ENCODE measurements at regions not wholly inside any gene's neighbourhood (a gene's known extent, or its start where the extent isn't known, plus 50 kb on each side); places are given as distances from the start of the nearest gene placed in this dataset.

DNA sequence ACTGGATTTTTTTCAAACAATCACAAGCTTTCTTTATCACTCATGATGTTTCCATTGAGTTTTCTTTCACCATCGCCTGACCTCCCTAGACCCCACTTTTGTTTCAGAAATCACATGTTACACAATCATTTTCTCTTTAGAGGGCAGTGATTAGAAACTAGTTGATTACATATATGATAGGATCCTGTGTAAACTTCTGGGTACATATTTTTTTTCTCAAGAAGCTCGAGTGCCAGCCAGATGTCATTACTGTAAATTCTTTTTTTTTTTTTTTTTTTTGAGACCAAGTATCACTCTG, 62.4 kb upstream of the PSMA6 start:
- TF ChIP-seq, protein P1, sequence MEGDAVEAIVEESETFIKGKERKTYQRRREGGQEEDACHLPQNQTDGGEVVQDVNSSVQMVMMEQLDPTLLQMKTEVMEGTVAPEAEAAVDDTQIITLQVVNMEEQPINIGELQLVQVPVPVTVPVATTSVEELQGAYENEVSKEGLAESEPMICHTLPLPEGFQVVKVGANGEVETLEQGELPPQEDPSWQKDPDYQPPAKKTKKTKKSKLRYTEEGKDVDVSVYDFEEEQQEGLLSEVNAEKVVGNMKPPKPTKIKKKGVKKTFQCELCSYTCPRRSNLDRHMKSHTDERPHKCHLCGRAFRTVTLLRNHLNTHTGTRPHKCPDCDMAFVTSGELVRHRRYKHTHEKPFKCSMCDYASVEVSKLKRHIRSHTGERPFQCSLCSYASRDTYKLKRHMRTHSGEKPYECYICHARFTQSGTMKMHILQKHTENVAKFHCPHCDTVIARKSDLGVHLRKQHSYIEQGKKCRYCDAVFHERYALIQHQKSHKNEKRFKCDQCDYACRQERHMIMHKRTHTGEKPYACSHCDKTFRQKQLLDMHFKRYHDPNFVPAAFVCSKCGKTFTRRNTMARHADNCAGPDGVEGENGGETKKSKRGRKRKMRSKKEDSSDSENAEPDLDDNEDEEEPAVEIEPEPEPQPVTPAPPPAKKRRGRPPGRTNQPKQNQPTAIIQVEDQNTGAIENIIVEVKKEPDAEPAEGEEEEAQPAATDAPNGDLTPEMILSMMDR (conservative IDR thresholded peaks at IDR 0.05; ENCODE audit: low read depth): no peak
- H3K27ac ChIP-seq: no peak overlapping the region
- ChIA-PET CTCF (interaction anchor here (0.5 to 1.4 kb wide), 11 partner anchors 10 to 187 kb away, joined by 3 to 6 read pairs (median 4); no protein-coding TSS in a partner anchor), POLR2A (ENCODE audit: low non-redundant PET) (interaction anchor here (0.6 kb wide), 1 partner anchor 21 kb away, joined by 3 read pairs; no protein-coding TSS in a partner anchor)
- no peak for DNase-seq (ENCODE audit: low spot score)

DNA sequence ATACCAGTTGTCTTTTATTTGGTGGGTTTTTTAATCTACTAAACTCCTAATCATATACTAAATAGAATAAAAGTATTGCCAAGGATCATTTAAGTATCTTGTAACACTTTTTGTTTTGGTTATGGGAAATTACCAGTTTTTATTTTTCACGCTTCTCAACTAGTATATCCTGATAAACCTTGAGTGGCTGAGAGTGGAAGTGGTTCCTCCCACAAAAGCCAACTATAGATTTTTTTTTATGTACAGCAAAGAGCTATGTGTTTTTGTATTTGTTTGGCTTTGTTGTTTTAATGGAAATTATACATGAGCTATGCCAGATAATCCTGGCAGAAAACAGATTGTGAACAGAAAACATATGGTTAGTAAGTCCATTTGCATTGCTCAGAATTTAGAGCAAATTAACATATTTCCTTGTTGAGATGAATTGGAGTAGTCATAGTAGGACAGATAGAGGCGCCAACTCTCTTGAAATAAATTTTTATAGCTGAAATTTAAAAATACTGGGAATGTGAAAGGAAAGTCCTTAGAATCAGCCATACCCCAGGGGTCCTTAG, 60.9 kb upstream of the PSMA6 start:
- POLR2A ChIA-PET (ENCODE audit: low non-redundant PET): no interaction called here
- H3K27ac ChIP-seq: no peak overlapping the region
- CTCF ChIA-PET: interaction anchor here (0.5 kb wide), 1 partner anchor 9 kb away, joined by 3 read pairs; no protein-coding TSS in a partner anchor
- no peak for DNase-seq (ENCODE audit: low spot score)
- TF ChIP-seq, protein P1 (conservative IDR thresholded peaks at IDR 0.05; ENCODE audit: low read depth): no peak

DNA sequence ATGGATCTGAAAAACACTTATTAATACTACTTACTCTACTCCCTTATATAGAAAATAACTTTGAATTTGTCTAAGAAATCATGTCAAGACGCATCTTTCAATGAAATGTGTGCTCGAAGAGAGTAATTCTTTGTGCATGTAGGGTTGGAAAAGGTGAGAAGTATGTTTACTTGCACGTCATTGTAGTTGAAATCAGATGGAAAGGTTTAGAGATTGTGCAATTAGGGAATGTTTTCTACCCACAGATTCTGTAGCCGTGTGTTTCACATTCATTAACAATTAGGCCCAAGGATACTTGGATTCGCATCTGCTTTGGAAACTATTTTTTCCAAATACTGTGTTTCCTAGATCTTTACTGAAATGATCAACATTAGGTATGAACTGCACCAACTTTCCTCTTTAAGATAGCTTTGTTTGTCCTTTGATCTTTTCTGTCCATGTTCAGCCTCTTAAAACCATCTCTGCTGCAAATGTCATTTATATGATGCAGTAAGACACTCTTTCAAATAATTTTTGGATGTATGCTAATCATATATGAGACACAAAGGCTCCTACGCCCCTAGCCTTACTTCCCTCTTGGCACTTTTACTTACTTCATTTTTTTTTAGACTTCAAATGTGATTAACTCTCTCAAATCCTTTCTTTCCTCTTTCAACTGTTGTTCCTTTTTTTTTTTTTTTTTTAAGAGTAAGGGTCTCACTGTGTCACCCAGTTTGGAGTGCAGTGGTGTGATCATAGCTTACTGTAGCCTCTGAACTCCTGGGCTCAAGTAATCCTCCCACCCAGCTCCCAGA, 58.0 kb upstream of the PSMA6 start:
- no peak overlapping the region for H3K27ac ChIP-seq
- DNase-seq (ENCODE audit: low spot score): no peak
- ChIA-PET CTCF (no interaction called here), POLR2A (ENCODE audit: low non-redundant PET) (no interaction called here)
- TF ChIP-seq, protein P1 (conservative IDR thresholded peaks at IDR 0.05; ENCODE audit: low read depth): no peak

DNA sequence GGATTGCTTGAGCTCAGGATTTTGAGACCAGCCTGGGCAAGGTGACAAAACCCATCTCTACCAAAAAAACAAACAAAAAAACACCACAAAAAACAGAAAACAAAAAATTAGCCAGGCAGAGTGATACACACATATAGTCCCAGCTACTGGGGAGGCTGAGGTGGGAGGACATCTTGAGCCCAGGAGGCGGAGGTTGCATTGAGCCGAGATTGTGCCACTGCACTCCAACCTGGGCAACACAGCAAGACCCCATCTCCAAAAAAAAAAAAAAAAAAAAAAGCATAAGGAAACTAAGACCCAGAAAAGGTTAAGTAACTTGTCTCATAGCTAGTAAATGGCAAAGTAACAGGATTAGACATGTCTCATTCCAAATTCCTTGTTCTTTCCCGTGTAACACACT, 56.3 kb upstream of the PSMA6 start:
- TF ChIP-seq, protein P1 (conservative IDR thresholded peaks at IDR 0.05; ENCODE audit: low read depth): no peak
- POLR2A ChIA-PET (ENCODE audit: low non-redundant PET): no interaction called here
- no peak for DNase-seq (ENCODE audit: low spot score)
- no peak overlapping the region for H3K27ac ChIP-seq
- CTCF ChIA-PET: no interaction called here

DNA sequence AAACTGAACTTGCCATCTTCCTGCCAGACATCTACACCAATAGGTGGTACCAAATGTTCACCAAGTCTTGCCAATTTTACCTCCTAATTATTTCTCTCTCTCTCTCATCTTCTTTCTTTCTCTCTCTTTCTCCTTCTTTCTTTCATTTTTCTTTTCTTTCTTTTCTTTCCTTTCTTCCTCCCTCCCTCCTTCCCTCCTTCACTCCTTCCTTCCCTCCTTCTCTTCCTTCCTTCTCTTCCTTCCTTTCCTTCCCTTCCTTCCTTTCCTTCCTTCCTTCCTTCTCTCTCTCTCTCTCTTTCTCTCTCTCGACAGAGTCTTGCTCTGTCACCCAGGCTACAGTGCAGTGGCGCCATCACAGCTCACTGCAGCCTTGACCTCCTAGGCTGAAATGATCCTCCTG, 55.4 kb upstream of the PSMA6 start:
- TF ChIP-seq, protein P1 (conservative IDR thresholded peaks at IDR 0.05; ENCODE audit: low read depth): no peak
- ChIA-PET CTCF (no interaction called here), POLR2A (ENCODE audit: low non-redundant PET) (no interaction called here)
- H3K27ac ChIP-seq: no peak overlapping the region
- DNase-seq (ENCODE audit: low spot score): no peak

DNA sequence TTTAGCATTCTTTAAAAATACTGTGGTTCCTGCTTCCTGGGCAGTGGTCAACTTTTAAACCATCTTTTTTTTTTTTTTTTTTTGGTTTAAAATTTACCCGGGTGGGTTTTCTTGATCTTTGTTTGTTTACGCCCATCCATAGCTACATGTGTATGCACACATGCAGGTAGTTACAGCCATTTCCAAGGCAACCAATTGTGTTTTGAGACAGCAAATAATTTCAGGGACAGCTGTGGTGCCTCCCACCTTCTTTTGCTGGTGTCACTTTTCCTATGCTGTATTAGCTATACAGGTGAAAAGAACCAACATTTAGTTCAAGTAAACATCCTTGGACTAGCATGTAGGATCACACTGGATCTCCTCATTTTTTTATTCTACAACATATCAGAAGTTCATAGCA, 52.0 kb upstream of the PSMA6 start:
- no peak for DNase-seq (ENCODE audit: low spot score)
- TF ChIP-seq, protein P1 (conservative IDR thresholded peaks at IDR 0.05; ENCODE audit: low read depth): no peak
- ChIA-PET CTCF (interaction anchor here (0.6 to 0.7 kb wide), 2 partner anchors 9 to 27 kb away, joined by 3 to 4 read pairs; no protein-coding TSS in a partner anchor), POLR2A (ENCODE audit: low non-redundant PET) (no interaction called here)
- no peak overlapping the region for H3K27ac ChIP-seq

All from RWPE1 (cell line).